Stimulated activated CD8-positive, alpha-beta memory T cell treated with anti-CD3 and anti-CD28 coated beads, Interleukin-2, amount 100 ng/mL, for 1 hour (primary cell): ENCODE measurements at regions not wholly inside any gene's neighbourhood (a gene's known extent, or its start where the extent isn't known, plus 50 kb on each side); places are given as distances from the start of the nearest gene placed in this dataset.
"Not testable (repeated sequence)": the region's sequence is repeated elsewhere in the genome, so short reads cannot be mapped to it uniquely, and the experiment has no call there.

Experiments
- DNase-seq, 2 donors: peaks; one replicate each; pipeline ENCODE4 v3.0.0-alpha.2; 2020; ENCODE audit warnings: low read depth in 2 of 2

- no peak for DNase-seq
Measured at GRCh38 chr9:73095425-73095824, 56.2 kb upstream of the ANXA1 start.

- no peak for DNase-seq
Measured at GRCh38 chr9:73093740-73094379, 57.8 kb upstream of the ANXA1 start.

- DNase-seq: no peak
Measured at GRCh38 chr9:73093016-73093739, 58.5 kb upstream of the ANXA1 start.

GRCh38 chr9:73091909-73092308 lies 59.8 kb upstream of the ANXA1 start:
- no peak for DNase-seq

- DNase-seq: no peak
Measured at GRCh38 chr9:73090214-73090613, 61.5 kb upstream of the ANXA1 start.

- DNase-seq: no peak
Measured at GRCh38 chr9:73089304-73089985, 62.2 kb upstream of the ANXA1 start.

GRCh38 chr9:73087876-73088275 lies 63.8 kb upstream of the ANXA1 start:
- not testable (repeated sequence) for DNase-seq

- DNase-seq: no peak
Measured at GRCh38 chr9:73083519-73083918, 68.1 kb upstream of the ANXA1 start.

- no peak for DNase-seq
Measured at GRCh38 chr9:73081979-73082657, 69.5 kb upstream of the ANXA1 start.

- no peak for DNase-seq
Measured at GRCh38 chr9:73080110-73080694, 71.5 kb upstream of the ANXA1 start.

GRCh38 chr9:73079326-73079725 lies 72.3 kb upstream of the ANXA1 start:
- no peak for DNase-seq

- no peak for DNase-seq
Measured at GRCh38 chr9:73077625-73078030, 74.0 kb upstream of the ANXA1 start.

GRCh38 chr9:73076970-73077369 lies 74.7 kb upstream of the ANXA1 start:
- DNase-seq: no peak

- DNase-seq: no peak
Measured at GRCh38 chr9:73074176-73074708, 77.4 kb upstream of the ANXA1 start.

GRCh38 chr9:73073337-73074175 lies 78.1 kb upstream of the ANXA1 start:
- no peak for DNase-seq

GRCh38 chr9:73067074-73067473 lies 84.6 kb upstream of the ANXA1 start:
- DNase-seq: no peak

GRCh38 chr9:73065439-73065838 lies 86.2 kb upstream of the ANXA1 start:
- no peak for DNase-seq

- DNase-seq: no peak
Measured at GRCh38 chr9:73064315-73064714, 87.3 kb upstream of the ANXA1 start.

- no peak for DNase-seq
Measured at GRCh38 chr9:73061146-73061545, 90.5 kb upstream of the ANXA1 start.

- DNase-seq: no peak
Measured at GRCh38 chr9:73059247-73059646, 92.4 kb upstream of the ANXA1 start.

GRCh38 chr9:73056245-73056644 lies 95.4 kb upstream of the ANXA1 start:
- no peak for DNase-seq
